Astrocyte of the hippocampus (primary cell): ENCODE measurements at regions not wholly inside any gene's neighbourhood (a gene's known extent, or its start where the extent isn't known, plus 50 kb on each side); places are given as distances from the start of the nearest gene placed in this dataset.
"Not testable (repeated sequence)": the region's sequence is repeated elsewhere in the genome, so short reads cannot be mapped to it uniquely, and the experiment has no call there.

Source experiments
- DNase-seq: peaks from one replicate; pipeline ENCODE4 v3.0.0; 2011; ENCODE audit warnings: low read depth, low spot score

DNA sequence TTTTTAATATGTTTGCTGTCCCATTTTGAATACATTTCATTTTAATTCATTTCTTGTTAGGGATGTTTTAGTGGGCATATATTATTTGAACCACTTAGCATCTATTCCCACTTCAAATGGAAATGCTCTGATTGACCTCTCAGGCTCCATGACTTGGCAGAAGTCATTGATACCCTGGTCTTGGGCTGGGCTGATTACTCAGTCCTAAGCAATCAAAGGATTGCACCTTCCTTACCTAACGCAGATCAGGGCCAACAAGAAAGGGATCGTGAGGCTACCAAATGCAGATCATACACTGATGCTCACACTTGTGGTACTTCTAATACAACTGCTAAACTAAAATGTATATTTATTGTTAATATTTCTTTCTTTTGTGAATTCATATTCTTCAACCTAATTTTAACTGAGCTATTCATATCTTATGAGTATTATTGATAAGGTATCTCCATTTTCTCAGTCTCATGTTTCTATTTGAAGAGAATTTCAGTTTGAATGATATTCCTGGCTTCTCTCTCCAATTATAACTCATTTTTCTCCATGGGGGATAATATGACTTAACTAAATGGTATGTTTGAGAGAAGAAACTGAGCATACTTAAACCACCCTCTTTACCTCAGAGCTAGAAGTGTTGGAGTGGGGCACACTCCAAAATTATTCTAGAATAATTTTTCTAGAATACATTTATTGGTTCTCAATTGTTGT lies 615.5 kb upstream of the ADAMTS5 start:
- no peak for DNase-seq

DNA sequence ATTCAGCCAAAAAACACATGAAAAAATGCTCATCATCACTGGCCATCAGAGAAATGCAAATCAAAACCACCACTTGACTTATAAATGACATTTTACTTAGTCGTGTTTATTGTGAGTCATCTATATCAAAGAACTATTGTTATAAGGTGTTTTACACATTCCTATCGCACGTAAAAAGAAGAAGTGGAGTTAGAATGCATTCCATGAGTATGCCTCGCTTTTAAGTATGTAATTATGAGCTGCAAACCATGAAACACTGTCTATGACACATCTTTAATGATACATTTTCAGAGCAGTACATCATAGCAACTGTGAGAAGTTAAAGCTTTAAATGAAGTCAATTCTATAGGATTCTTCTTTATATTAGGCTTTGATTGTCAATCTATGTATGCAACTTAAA lies 614.3 kb upstream of the ADAMTS5 start:
- no peak for DNase-seq

DNA sequence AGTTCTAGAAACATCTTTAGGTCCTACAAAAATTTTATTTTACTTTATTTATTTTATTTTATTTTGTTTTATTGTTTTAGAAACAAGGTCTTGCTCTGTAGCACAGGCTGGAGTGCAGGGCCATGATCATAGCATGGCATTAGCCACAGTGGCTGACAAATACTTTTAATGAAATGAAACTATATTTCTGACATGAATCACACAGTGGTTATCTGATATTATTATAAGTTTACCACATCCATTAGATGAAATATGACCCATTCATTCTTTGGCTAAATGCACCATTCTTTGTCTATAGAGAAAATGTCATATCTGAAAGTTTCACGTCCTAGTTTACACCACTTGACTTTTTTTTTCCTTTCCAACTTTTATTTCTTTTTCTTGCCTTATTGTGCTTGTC lies 613.4 kb upstream of the ADAMTS5 start:
- DNase-seq = no peak

- no peak for DNase-seq
These were observed 611.9 kb upstream of the ADAMTS5 start for GRCh38 chr21:27578741-27579265.

DNA sequence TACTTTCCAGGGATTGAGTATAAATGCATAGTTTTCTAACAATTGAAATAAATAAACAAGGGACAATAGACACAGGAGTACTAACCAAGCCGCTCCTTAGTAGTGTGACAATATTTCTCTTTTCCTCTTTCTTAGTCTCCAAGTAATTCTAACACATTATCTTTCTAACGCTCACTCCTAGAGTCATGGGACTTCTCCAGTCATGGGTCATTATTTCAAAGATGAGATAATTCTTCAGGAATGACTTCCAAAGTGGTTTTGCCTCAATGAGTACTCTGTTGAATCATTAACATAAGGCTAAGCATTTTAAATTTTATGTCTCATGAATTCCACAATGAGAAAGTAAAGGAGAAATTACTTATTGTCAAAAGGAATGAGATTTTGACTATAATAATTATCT lies 605.8 kb upstream of the ADAMTS5 start:
- peak; percentile 49 for DNase-seq

DNA sequence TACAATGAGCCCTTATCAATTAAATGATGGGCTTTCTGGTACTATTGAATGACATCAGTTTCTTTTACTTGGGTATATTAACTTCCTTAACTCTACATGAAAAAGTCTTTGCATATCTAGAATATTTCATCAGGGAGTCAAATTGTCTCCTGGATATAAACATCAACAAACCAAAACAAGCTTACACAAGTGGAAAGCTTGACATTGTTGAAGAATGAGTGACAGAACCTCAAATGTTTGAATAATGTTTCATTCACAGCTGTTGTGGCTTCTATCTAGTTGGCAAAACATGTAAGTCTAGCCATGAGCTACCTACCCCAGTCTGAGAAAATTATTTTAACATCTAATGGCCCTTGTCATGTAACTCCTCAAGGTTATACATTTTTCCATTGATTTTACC lies 604.8 kb upstream of the ADAMTS5 start:
- peak; percentile 62 for DNase-seq

GRCh38 chr21:27570306-27570868 lies 603.5 kb upstream of the ADAMTS5 start:
- peak; percentile 71 for DNase-seq

GRCh38 chr21:27569831-27570230 lies 602.9 kb upstream of the ADAMTS5 start:
- DNase-seq = no peak

- DNase-seq = no peak
These were observed 602.2 kb upstream of the ADAMTS5 start for GRCh38 chr21:27569091-27569490.

DNA sequence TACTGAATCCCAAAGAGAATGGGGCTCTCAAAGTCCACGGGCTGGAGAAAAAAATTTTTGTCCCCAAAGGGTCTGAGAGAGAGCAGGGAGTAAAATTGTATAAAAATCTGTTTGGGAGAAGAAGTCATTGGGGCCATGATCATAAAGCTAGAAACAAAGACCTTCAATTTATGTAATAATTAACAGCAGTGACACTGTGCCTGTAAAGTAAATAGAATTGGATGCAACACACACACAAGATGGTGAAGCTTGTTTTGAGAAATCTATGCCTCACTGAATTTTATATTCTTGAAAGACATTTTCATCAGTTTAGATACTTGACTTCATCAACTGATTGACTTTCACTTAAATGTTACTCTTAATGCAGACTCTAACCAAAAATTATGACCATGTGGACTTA lies 600.5 kb upstream of the ADAMTS5 start:
- DNase-seq = no peak

DNA sequence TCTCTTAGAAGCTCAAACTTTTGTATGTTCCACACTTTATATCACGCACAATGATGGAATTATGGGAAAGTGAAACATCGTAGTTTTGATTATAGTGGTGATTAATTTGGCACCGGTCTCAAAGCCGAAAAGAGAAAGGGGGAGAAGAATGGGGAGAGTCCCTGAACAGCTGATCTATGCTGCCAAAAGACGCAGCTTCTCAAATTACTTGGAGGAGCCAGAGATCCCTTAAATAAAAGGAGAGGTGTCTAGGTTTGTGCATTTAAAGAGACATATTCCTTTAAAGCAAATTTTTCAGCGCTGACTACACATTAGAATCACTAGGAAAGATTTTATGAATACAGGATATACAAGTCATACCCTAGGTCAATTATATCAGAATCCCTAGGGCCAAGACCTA lies 599.6 kb upstream of the ADAMTS5 start:
- no peak for DNase-seq

GRCh38 chr21:27565364-27565763 lies 598.5 kb upstream of the ADAMTS5 start:
- DNase-seq = no peak

- DNase-seq = peak; percentile 53
These were observed 597.9 kb upstream of the ADAMTS5 start for GRCh38 chr21:27564684-27565301.

- no peak for DNase-seq
These were observed 595.4 kb upstream of the ADAMTS5 start for GRCh38 chr21:27562303-27562702.

DNA sequence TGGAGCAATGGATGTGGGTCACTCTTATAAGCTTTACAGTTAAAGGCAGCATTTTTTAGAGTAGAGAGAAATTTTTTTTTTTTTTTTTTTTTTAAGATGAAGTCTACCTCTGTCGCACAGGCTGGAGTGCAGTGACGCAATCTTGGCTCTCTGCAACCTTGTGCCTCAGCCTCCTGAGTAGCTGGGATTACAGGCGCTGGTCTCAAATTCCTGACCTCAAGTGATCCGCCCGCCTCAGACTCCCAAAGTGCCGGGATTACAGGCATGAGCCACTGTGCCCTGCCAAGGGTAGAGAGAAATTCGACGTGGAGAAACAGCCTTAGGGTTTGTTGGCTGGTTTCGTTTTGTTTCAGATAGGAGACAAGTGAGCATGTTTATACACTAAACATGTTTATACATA lies 594.2 kb upstream of the ADAMTS5 start:
- DNase-seq = no peak

GRCh38 chr21:27557356-27557755 lies 590.5 kb upstream of the ADAMTS5 start:
- DNase-seq = no peak

- DNase-seq = no peak
These were observed 589.1 kb upstream of the ADAMTS5 start for GRCh38 chr21:27555996-27556395.

DNA sequence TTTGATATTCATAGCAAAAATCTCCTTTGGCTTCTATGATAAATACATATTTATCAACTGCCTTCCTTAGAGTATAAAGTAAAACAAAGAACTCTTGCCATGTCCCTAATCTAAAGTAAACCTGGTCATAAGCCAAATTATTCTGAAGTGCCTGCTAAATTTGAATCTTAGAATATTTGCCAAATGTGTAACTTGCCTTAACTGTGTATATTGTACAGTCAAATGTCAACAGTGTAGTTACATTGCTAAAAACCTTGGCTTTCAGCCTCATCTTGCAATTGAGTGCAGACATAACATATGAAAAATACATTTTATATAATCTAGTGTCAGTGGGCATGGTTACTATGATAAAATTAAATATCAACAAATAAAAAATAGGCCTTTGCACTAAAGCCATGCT lies 583.4 kb upstream of the ADAMTS5 start:
- DNase-seq = no peak

DNA sequence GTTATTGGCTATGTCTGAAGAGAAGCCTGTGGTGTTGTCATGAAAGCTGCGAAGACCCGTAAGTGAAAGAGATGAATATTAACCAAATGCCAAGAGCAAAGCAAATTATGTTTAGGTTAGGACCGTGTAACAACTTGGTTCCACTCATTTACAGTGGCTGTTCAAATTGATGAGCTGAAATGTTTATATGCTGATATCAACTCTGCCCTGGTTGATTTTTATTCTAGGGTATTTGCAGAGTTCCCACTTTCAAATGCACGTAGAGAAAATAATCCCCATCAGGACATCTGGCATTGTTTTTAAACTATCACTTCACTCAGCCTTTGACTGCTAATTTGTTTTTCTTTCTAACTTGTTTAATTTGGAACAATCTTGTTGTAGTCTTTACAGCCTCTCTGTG lies 581.6 kb upstream of the ADAMTS5 start:
- no peak for DNase-seq

DNA sequence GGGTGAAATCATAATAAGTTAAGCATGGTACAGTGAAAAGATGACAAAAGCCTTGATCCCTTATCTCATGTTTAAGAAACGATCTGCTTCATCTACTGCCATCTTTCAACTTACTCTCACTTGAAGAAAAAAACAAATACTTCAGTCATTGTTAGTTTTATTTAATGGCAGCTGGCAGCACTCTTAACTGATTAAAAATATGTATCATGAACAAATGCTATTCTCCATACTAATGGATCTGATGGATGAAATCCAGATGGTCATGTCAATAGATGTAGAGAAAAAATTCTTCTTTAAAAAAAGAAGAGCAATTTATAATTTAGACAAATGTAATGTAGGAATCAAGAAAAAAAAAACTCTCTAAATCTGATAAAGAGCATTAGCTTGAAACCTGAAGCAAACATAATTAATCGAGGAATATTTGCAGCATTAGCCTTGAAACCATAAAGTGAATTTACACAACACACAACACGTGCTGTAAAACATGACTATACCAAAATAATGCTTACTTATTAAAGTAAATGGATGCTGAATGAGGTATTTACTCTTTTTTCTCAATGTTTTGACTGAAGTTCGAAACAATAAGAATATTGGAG lies 579.0 kb upstream of the ADAMTS5 start:
- no peak for DNase-seq

DNA sequence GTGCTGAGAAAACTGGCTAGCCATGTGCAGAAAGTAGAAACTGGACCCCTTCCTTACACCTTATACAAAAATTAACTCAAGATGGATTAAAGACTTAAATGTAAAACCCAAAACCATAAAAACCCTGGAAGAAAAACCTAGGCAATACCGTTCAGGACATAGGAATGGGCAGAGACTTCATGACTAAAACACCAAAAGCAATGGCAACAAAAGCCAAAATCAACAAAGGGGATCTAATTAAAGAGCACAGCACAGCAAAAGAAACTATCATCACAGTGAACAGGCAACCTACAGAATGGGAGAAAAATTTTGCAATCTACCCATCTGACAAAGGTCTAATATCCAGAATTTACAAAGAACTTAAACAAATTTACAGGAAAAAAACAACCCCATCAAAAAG lies 575.2 kb upstream of the ADAMTS5 start:
- not testable (repeated sequence) for DNase-seq

GRCh38 chr21:27536319-27536718 lies 569.4 kb upstream of the ADAMTS5 start:
- no peak for DNase-seq

- DNase-seq = no peak
These were observed 568.3 kb upstream of the ADAMTS5 start for GRCh38 chr21:27535188-27535587.
